PC-9 (cell line): ENCODE measurements at regions not wholly inside any gene's neighbourhood (a gene's known extent, or its start where the extent isn't known, plus 50 kb on each side); places are given as distances from the start of the nearest gene placed in this dataset.

Source experiments
- EZH2 ChIP-seq: fragments of 200-600 bp; sonication (generic); IDR thresholded peaks from 2 replicates; pipeline ENCODE4 v1.8.0; 2017; ENCODE audit warnings: antibody characterized with exemption, low read depth
- TF ChIP-seq, protein P1 (sequence below): fragments of 200-600 bp; sonication (generic); conservative IDR thresholded peaks from 2 replicates; pipeline ENCODE4 v1.6.1; 2017; ENCODE audit warnings: mixed run types, antibody characterized with exemption, mild to moderate bottlenecking, moderate library complexity

DNA sequence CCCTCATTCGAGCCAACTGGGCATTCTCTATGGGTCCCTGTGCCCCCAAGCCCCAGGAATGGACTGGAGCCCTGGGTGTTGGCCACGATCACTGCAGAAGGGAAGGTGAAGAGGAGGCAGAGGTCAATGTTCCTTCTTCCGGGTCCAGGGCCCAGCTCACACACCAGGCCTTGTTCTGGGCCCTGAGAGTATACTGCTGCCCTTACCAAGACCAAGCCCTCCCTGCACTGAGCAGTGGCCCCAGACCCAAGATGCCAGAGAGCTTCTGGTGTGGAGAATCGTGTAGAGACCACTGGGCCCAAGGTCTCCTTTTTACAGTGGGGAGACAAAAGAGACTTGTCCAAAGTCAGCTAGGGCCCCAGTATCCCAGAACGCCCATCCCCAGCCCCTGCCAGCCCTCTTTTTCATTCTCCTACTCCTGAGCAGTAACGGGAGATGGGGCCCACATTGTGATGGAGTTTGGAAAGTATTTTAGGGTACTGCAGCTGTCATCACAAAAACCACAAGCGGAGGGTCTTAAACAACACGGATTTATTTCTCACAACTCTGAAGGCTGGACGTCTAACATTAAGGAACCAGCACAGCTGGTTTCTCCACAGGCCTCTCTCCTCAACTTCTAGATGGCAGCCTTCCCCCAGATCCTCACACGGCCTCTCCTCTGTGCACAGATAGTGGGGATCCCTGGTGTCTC lies 79.4 kb downstream of the PDGFA start:
- TF ChIP-seq, protein P1, sequence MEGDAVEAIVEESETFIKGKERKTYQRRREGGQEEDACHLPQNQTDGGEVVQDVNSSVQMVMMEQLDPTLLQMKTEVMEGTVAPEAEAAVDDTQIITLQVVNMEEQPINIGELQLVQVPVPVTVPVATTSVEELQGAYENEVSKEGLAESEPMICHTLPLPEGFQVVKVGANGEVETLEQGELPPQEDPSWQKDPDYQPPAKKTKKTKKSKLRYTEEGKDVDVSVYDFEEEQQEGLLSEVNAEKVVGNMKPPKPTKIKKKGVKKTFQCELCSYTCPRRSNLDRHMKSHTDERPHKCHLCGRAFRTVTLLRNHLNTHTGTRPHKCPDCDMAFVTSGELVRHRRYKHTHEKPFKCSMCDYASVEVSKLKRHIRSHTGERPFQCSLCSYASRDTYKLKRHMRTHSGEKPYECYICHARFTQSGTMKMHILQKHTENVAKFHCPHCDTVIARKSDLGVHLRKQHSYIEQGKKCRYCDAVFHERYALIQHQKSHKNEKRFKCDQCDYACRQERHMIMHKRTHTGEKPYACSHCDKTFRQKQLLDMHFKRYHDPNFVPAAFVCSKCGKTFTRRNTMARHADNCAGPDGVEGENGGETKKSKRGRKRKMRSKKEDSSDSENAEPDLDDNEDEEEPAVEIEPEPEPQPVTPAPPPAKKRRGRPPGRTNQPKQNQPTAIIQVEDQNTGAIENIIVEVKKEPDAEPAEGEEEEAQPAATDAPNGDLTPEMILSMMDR: no peak
- TF ChIP-seq EZH2: no peak
